CD1c-positive myeloid dendritic cell (primary cell): ENCODE measurements at regions not wholly inside any gene's neighbourhood (a gene's known extent, or its start where the extent isn't known, plus 50 kb on each side); places are given as distances from the start of the nearest gene placed in this dataset.

ENCODE experiments used
- DNase-seq: peaks from one replicate; pipeline ENCODE4 v3.0.0-alpha.2; 2016; ENCODE audit errors: extremely low spot score

DNA sequence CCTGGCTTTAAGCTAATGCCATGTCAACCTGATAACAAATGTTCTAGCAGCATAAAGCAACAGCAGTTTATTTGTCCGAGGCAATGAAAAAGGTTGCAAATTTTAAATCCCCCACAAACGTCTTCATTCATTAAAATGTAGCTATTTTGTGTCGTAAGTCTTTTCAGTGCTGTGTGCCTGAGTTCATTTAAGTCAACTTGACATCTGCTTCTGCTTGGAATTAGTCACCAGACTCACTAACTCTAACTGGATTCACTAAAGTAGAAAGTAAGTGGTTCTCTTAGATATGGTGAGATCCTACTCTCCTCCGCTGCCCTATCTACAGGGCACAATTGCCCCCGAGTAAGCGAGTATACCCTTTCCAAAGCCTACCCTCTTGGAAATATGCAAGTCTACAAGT, 118.4 kb upstream of the CHRM3 start:
- DNase-seq: no peak

DNA sequence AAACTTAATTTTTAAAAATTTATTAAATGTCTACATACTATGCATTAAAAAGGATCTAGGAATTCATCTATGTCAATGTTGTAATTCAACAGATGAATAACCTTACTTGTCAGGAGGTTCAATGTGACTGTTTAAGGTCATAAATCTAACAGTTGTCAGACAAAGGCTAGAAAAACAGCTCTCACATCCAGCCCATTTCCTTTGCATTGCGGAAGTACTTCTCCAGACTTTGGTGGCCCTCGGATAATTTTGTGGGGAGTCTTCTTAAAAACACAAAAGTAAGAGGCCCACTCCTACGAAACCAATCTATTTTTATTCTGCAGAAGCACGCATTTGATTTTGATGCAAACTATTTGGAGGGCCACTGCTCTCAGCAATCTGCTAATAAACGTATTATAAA, 122.6 kb upstream of the CHRM3 start:
- no peak for DNase-seq

DNA sequence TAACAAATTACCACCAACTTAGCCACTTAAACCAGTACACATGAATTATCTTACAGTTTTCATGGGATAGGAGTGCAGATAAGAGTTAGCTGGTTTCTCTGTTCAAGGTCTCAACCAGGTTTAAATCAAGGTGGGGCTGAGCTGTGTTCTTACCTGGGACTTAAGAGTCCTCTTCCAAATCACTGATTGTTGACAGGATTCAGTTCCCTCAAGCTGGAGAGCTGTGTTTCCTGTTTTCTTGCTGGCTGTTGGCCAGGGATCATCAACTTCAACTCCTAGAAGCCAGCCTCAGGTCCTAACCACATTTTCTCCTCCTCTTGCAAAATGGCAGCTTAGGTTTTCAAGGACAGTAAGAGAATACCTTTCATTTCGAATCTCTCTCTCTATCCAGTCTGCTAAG, 123.8 kb upstream of the CHRM3 start:
- DNase-seq: no peak

DNA sequence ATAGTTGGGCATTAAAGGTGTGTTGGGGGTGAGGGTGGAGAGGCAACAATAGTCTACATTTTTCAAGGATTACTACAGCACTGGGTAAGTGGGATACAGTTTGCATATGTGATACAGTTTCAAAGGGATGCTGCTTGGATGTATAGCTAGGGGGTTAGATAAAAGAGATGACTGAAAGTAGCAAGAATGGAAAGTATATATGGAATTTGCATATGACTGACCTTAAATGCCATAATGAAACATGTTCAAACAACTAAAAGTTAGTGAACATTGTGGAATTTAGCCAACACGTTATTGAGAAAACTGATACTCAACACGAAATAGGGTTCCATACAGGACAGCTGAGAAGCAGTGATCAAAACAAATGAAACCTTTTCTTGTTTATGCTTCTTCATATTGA, 124.8 kb upstream of the CHRM3 start:
- DNase-seq: no peak

DNA sequence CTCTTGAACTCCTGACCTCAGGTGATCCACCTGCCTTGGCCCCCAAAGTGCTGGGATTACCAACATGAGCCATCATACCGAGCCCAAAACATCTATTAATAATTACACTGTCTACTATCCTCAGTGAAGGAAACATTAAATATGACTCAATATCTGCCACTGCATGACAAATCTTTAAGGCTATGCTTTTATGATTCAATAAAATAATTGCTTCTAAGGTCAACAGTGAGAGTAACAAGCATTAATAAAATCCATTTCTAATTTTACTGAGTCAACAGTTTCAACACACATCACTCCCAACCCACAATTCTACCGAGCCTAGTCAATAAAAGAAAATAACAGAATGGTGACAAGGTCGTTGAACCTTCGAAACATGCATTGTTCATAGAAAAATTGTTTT, 125.5 kb upstream of the CHRM3 start:
- no peak for DNase-seq

DNA sequence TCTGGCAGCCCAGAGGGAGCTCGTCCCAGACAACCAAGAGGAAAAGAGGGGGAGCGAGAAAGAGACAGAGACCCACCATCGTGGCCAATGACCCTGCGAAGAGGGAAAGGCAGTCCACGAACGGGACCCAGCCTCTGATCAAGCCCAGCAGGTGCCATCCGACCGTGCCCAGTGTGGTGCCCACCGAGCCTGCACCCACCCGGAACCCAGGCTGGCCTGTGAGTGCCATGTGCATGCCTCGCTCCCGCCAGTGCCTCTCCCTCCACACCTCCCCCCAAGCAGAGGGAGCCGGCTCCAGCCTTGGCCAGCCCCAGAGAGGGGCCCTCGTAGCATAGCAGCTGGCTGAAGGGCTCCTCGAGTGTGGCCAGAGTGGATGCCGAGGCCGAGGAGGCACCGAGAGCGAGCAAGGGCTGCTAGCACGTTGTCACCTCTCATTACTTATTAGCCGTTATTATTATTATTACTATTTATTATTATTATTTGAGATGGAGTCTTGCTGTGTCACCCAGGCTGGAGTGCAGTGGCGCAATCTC, 130.7 kb upstream of the CHRM3 start:
- no peak for DNase-seq

DNA sequence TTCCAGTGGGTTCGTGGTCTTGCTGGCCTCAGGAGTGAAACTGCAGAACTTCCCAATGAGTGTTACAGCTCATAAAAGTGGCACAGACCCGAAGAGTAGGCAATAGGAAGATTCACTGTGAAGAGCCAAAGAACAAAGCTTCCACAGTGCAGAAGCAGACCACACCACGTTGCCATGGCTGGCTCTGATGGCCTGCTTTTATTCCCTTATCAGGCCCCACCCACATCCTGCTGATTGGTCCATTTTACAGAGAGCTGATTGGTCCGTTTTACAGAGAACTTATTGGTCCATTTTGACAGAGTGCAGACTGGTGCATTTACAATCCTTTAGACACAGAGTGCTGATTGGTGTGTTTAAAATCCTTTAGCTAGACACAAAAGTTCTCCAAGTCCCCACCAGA, 131.4 kb upstream of the CHRM3 start:
- DNase-seq: no peak

DNA sequence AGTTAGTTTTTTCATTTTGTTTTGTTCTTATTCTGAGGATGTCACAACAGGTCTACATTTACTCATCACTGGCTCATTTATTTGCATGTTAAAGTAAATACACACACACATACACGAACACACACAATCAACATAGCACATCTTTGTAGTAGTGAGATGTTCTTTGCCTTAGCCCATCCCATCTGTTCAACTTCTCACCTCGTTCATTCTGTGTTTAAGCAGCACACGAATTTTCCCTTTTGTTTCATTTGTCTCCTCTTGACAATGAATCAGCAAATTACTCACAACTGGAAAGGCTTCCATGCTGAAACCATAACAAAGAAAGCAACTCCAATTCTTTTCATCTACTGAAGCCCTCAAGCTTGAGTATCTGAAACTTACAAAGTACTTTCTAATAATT, 133.3 kb upstream of the CHRM3 start:
- no peak for DNase-seq

DNA sequence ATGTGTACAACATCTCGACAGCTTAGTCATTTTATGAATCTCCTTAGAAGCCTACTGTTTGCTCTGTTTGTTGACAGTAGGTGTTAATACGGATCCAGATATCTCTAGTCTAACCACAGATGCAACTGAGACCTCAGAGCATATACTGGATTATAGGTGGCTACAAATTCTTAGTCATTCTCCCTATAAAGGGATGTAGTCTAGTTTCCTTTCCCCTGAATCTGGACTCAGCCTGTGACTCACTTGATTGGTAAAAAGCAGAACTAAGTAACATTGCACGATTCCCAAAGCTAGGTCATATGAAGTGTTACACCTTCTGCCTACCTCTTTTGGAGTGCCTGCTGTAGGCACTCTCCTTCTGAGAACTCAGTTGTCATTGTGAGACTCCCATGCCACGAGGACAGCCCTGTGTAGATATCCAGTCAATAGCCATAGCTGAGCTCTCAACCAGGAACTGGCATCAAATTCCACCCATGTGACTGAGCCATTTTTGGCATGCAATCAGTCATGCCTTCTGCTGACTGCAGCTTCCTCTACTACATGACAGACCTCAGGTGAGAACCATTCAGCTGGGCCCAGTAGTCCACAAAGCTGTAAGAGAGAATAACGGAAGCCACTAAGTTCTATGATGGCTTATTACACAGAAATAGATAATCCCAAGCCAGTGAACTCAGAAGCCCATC, 135.9 kb upstream of the CHRM3 start:
- peak; percentile 52 for DNase-seq

DNA sequence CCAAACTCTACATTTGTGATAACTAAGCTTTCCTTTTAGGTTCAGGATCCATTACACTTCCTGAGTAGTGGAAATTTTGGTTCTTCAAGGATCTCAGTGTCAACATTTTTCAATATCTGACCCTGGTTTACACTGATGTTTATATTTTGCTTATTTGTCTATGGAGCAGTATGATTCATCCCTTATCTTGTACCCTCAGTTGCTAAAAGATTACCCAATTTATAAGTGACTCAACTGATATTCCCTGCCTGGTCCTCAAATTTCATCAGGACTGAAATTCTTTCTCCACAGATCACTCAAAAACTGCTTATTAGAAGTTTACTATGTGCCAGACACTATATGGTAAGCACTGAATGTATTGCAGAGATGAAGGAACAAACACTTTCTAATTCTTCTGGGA, 139.1 kb upstream of the CHRM3 start:
- DNase-seq: no peak

DNA sequence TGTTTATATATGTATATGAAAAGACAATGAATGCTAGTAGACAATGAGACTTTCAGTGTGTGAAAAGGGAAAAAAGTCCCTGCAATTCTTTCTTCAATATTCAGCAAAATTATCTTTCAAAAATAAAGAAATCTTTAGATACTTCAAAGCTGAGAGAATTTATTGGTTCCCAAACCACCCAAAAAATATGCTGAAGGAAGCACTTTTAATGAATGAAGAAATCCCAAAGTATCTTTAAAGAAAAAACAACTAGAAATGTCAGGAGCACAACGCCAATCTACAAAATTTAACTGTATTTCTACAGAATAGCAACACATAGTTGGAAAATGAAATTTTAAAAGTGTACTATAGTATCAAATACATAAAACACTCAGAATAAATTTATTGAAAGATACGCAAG, 142.3 kb upstream of the CHRM3 start:
- no peak for DNase-seq

DNA sequence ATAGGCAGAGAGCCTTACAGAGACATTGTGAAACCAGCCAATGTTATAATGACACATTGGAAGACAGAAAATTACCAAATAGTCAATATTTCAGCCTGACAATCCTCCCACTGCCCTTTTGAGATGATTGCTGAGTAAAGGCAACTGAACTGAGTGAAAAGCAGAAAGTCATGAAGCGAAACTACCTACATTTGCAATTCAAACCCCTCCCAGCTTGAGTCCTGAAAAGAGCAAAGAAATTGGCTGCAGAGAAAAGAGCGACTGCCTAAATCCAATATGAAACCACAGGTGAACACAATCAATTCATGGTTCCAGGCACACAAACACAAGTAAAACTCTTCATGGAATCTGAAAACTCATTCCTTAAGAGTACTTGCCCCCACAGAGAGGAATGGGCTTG, 143.4 kb upstream of the CHRM3 start:
- no peak for DNase-seq

DNA sequence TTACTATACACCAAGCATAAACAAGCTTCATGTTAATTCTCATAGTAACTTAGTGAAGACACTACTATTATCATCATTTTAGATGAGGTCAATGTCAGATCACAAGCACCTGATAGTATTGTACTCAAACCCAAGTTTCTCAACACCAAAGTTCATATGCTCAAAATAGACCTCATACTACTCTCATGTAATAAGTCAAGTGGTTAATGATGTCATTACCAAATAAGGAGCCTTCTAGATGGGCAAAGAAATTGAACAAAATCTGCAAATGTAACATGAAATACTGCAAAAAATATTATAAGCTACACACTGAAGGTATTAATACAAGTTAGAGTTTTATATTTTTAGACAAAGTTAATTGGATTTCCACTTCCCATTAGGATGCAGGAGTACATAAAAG, 144.0 kb upstream of the CHRM3 start:
- no peak for DNase-seq

DNA sequence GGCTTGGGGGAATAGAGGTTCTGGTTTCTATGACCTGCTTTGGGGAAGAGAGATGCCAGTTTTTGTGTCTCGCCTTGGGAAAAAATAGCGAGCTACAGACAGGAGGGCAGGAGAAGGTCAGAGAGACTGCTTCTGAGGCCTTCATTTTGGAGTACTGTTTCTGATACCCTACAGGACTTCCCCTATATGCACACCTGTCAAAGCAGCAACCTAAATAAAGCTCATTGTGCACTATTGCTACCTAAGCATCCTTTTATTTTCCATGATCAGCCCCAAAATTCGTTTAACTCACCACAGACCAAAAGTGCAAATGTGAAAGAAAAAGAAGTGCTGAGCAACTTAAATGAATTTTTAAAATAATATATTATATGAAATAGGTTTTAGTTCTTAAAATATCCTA, 145.6 kb upstream of the CHRM3 start:
- no peak for DNase-seq

DNA sequence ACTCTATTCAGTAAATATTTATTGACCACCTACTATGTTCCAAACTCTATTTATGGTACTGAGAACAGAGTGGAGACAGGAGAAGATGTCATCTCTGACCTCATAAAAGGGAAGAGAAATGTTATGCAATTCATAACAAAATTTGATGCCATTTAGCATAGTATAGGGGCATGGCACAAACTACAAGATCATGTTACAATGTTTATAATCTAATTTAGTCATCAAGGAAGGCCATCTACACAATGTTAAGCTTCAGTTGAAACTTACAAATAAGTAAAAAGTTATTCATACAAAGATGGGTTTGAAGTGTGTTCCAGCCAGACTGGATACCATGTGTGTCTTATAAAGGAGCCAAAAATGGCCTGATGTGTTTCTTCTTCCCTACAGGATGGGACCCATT, 146.8 kb upstream of the CHRM3 start:
- DNase-seq: no peak

DNA sequence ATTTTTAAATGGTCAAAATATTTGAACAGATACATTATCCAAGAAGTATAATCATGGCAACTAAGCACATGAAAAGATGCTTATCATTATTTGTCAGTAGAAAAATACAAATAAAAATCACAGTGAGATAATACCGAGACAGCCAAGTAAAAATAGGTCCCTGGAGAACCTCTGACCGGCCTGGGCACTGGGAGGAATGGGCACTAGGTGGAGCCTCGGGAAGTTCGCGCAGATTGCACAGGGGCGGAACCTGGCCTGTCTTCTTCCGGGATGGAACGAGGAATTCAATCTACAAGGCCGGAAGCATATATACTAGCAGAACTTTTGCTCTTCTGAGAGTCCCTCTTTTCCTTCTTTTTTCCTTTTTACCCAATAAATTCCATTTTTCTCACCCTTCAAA, 148.5 kb upstream of the CHRM3 start:
- no peak for DNase-seq

DNA sequence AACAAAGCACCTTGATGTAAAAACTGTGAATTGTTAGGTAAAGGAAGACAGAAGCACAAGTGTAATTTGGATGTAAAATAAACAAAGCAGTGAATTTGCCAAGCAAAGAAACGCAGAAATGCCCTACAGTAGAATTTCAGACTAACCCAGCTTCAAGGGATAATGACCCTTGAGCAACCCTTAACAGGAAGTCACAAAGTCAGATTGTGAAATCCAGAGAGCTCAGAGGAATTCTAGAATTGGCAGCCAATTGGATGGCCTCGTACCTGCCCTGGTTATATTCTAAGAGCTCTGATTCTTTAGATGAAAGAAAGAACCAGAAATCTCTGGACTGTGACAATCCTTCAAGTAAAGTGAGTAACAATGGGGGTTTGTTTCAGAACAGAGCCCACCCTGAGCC, 152.7 kb upstream of the CHRM3 start:
- DNase-seq: no peak

DNA sequence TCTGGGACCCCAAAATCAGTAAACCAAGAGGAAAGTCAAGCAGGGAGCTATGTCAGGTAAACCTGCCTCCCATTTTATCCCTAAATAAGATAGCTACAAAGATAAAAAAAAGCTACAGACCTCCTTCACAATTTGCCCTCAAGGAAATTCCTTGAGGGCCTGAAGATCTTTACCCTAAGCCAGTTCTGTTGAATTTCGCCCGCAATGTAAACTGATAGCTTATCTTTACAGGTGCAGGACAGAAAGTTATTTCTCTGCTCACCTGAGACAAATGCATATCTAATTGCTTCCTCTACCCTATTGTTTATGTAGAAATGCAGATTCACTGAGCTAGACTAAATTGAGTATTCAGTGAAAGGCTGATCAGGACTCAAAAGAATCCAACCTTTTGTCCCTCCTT, 153.4 kb upstream of the CHRM3 start:
- DNase-seq: no peak

DNA sequence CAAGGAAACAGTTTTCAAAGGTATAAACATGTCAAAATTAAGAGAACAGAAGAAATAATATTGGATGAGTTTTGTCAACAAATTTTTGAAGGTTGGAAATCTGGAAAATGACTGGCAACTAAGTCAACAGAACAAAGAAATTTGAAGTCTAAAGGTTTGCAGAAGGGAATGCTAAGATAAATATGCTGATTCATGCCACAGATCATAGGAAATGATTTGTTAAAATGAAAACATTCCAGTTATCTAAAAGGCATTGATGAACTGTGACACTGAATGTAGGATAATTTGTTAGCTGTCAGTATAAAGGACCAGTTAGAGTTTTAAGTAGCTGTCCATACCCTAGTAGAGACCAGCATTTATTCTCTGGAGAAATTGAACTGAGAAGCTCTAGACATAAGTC, 157.9 kb upstream of the CHRM3 start:
- DNase-seq: no peak

DNA sequence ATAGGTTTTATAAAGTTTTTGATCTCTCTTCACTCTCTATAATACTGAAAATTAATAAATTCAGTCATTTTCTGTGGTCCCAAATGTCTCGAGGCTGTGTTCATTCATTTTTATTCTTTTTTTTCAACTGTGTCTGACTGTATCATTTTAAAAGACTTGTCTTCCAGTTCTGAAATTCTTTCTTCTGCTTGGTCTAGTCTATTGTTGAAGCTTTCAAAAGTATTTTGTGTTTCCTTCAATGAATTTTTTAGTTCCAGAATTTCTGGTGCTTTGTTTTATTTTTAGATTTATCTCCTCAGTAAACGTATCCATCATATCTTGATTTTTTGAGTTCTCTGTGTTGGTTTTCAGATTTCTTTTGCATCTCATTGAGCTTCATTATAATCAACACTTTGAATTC, 161.0 kb upstream of the CHRM3 start:
- no peak for DNase-seq

DNA sequence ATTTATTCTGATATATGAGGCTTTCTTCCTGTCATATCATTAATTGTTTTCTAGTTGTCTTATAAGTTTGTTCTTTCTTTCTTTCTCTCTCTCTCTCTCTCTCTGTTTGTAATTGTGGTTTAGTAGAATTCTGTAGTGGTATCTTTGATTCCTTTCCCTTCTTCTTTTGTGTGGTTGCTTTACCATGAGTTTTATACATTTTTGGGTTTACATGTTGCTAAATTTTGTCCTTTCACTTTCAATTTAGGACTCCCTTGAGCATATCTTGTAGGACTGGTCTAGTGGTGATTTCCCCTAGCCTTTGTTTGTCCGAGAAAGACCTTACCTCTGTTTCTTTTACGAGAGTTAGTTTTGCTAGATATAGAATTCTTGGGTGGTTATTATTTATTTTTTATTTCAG, 162.3 kb upstream of the CHRM3 start:
- no peak for DNase-seq

DNA sequence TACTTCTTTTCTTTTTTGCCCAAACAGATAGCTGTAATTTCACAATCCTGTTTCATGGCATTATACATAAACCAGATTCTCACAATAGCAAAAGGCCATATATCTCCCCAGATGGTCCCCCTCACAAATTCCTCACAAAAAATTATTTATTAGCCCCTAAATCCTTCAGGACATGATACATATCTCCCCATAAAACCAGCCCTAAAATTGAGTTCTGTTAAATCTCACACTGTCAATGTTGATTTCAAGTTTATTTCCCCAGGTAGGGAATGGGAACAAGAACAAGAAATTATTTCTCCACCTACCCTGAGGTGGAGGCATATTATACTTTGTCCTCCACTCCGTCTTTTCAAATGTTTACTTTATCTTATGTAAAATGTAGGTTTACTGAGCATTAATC, 163.4 kb upstream of the CHRM3 start:
- DNase-seq: no peak

DNA sequence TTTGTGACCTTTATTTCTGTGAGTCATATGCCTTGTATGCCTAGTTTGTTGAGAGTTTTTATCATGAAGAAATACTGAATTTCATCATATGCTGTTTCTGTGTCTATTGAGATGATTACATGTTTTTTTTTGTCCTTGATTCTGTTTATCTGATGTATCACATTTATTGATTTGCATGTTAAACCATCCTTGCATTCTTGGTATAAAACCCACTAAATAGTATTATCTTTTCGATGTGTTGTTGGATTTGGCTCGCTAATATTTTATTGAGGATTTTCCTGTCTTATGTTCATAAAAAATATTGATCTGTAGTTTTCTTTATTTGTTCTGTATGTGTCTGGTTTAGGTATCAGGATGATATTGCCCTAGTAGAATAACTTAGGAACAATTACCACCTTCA, 164.7 kb upstream of the CHRM3 start:
- no peak for DNase-seq

DNA sequence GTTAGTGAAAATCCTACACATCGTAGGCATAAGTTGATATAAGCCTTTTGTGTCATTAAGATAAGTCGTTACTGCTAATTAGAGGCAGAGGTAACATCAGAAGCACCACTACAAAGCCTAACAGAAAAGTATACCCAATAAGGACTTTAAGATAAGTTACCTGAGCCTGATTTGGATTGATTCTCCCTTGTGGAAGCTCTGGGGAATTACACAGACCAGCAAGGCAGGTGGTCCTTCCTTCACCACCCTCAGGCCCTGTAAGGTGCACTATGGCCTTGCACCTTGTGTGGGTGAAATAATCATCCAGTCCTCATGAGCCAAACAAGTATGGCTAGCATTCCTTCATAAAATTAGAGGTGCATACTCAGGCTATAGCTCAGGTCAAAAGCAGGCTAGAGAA, 166.7 kb upstream of the CHRM3 start:
- no peak for DNase-seq
